Upper lobe of left lung (tissue), 6 donors: ENCODE measurements at regions not wholly inside any gene's neighbourhood (a gene's known extent, or its start where the extent isn't known, plus 50 kb on each side); places are given as distances from the start of the nearest gene placed in this dataset.

Experiments
- ATAC-seq, 2 donors: fragments of 200-7000 bp; cut with Tn5 transposase; one replicate each; pipeline ENCODE4 v1.9.1; 2022; ENCODE audit warnings: mild to moderate bottlenecking in 2 of 2, moderate library complexity in 2 of 2; ENCODE audit not compliant: low FRiP score in 2 of 2
- DNase-seq, 2 donors: peaks; one replicate each; pipeline ENCODE4 v3.0.0-alpha.2; 2019 to 2020
- H3K27ac ChIP-seq, 4 donors: fragments of 200-600 bp; sonication (generic); one replicate each; pipeline ENCODE4 v1.5.1; 2016 to 2019
- H3K27me3 ChIP-seq, 4 donors: fragments of 200-600 bp; sonication (generic); one replicate each; pipeline ENCODE4 v1.5.1; 2017 to 2019
- H3K36me3 ChIP-seq, 4 donors: fragments of 200-600 bp; sonication (generic); one replicate each; pipeline ENCODE4 v1.5.1; 2016 to 2019
- H3K4me1 ChIP-seq, 4 donors: fragments of 200-600 bp; sonication (generic); one replicate each; pipeline ENCODE4 v1.5.1; 2018 to 2019
- H3K4me3 ChIP-seq, 4 donors: fragments of 200-600 bp; sonication (generic); one replicate each; pipeline ENCODE4 v1.5.1; 2017 to 2019; ENCODE audit warnings: mild to moderate bottlenecking in 2 of 4, moderate library complexity in 1 of 4
- H3K9me3 ChIP-seq, 4 donors: fragments of 200-600 bp; sonication (generic); one replicate each; pipeline ENCODE4 v1.5.1; 2018 to 2019
- EP300 ChIP-seq, 4 donors: sonication (generic); formaldehyde crosslinking; IDR thresholded peaks; one replicate each; pipeline ENCODE4 v1.5.1; 2017; ENCODE audit warnings: antibody characterized with exemption in 4 of 4, control low read depth in 2 of 4
- POLR2A ChIP-seq, 4 donors: fragments of 450-650 bp; IDR thresholded peaks; one replicate each; pipeline ENCODE4 v1.5.1; 2016 to 2017; ENCODE audit warnings: antibody characterized with exemption in 4 of 4, mild to moderate bottlenecking in 2 of 4
- POLR2AphosphoS5 ChIP-seq, 2 donors: sonication (generic); formaldehyde crosslinking; IDR thresholded peaks; one replicate each; pipeline ENCODE4 v1.5.1; 2017; ENCODE audit warnings: antibody characterized with exemption in 2 of 2
- WGBS, 2 donors: methylation state at CpG; one replicate each; pipeline ENCODE4 v1.1.5; 2017 to 2018; 5-methylcytosine and 5-hydroxymethylcytosine counted together
- TF ChIP-seq, protein P1 (sequence below), 6 experiments: fragments of 450-650 bp in 4 of 6; fragments of 200-600 bp in 2 of 6; sonication (generic) in 2 of 6; IDR thresholded peaks; one replicate each; pipeline ENCODE4 v1.5.1; 2016 to 2019; ENCODE audit warnings: antibody characterized with exemption in 6 of 6
- donor health status: DM: no; HTN: no; CAD: no; lungs with moderate emphysema.
- donor health status: DM: no; HTN: yes; CAD: no; lungs with severe emphysema.

DNA sequence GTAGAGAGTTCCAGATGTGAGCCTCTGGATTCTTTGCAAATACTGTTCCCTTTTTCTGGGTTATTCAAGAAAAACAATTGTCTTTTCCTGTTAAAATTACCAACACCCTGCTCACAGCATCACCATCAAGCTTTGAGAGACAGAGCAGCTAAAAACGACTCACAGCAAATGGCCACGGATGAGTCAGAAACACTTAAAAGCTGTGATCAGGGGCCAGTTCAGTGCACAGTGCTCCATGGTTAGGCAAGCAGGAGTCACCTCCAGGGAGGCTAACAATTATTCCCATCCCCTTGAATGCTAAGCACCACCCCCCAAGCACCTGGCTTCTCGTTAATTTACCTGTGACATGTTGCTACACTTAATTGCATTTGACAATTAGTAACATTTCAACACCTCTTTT, 128.4 kb upstream of the CAMK1G start:
- DNase-seq = no peak
- Histone ChIP-seq H3K9me3 (no peaks in the 10 kb centered on the region), H3K4me3 (no peak overlapping the region), H3K36me3 (no peaks in the 10 kb centered on the region), H3K27me3 (no peaks in the 10 kb centered on the region), H3K4me1 (peaks cover 0 to 6% (median 3%) of the 10 kb centered on the region in 4 donors), H3K27ac (no peak overlapping the region)
- no peak for TF ChIP-seq POLR2AphosphoS5 (IDR thresholded peaks at IDR 0.05)
- TF ChIP-seq, protein P1, sequence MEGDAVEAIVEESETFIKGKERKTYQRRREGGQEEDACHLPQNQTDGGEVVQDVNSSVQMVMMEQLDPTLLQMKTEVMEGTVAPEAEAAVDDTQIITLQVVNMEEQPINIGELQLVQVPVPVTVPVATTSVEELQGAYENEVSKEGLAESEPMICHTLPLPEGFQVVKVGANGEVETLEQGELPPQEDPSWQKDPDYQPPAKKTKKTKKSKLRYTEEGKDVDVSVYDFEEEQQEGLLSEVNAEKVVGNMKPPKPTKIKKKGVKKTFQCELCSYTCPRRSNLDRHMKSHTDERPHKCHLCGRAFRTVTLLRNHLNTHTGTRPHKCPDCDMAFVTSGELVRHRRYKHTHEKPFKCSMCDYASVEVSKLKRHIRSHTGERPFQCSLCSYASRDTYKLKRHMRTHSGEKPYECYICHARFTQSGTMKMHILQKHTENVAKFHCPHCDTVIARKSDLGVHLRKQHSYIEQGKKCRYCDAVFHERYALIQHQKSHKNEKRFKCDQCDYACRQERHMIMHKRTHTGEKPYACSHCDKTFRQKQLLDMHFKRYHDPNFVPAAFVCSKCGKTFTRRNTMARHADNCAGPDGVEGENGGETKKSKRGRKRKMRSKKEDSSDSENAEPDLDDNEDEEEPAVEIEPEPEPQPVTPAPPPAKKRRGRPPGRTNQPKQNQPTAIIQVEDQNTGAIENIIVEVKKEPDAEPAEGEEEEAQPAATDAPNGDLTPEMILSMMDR (IDR thresholded peaks at IDR 0.05) = no peak
- no peak for TF ChIP-seq POLR2A (IDR thresholded peaks at IDR 0.05)
- no peak for TF ChIP-seq EP300 (IDR thresholded peaks at IDR 0.05)
- WGBS, 2 donors = 70 to 80% methylated on average over 3 of the region's 3 CpGs
- ATAC-seq = no peak

DNA sequence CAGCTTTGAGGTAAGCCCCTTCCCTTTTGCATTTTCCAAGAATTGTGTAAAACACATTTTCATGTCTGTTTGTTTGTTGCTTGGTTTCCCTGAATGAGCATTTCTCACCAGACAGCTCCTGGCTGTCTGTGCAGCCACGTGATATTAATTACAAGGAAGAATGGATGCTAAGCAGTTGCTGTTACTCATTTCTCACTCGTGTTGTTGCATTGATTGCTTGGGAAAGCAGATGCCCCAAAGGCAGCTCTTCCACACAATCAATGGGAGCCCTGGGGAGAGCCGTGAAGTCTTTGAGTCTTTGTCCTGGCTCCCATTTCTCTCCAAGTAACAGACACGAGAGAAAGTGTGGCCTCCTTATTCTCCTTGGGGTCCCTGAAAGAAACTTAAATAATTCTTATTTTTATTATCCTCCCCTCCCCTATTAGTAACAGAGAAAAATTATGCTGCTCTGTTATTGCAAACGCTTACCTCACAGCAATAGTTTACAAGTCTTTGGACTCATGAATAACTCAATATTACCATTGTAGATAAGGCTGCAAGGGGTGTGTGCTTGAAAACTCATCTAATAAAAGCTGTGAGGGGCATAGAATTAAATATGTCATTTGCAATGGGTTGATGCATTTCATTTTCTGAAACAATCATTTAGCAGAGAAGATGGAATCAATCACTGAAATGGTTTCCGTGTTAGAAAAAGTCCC, 127.7 kb upstream of the CAMK1G start:
- H3K4me3 ChIP-seq = no peak overlapping the region
- WGBS, 2 donors = 68 to 72% methylated on average over 6 of the region's 6 CpGs
- H3K4me1 ChIP-seq = peaks cover 0 to 6% (median 3%) of the 10 kb centered on the region in 4 donors
- ATAC-seq = no peak
- TF ChIP-seq POLR2AphosphoS5 (IDR thresholded peaks at IDR 0.05) (no peak), EP300 (IDR thresholded peaks at IDR 0.05) (no peak), POLR2A (IDR thresholded peaks at IDR 0.05) (no peak)
- TF ChIP-seq, protein P1 (IDR thresholded peaks at IDR 0.05) = no peak
- peaks cover 0 to 1% (median under 1%) of the 10 kb centered on the region in 4 donors for H3K9me3 ChIP-seq
- H3K27ac ChIP-seq = no peak overlapping the region
- no peak for DNase-seq
- no peaks in the 10 kb centered on the region for H3K36me3 ChIP-seq
- no peaks in the 10 kb centered on the region for H3K27me3 ChIP-seq

DNA sequence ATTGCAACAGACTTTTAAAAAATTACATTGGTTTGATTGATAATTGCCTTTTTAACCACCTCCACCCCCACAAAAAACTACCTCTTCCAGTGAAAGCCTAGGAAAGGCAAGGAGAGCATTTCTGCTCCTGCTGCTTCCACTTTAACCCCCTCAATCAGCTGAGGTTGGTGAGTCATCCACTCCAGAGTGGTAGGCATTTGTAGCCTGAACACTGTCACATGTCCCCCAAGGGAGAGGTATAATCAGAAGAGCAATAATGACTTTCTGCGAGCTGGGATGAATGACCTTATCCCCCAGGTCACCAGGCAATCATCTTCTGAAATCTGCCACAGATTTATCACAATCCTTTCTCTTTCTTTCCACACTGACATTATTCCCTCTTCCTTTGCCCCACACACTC, 126.6 kb upstream of the CAMK1G start:
- Histone ChIP-seq H3K4me1 (peaks cover 0 to 6% (median 3%) of the 10 kb centered on the region in 4 donors), H3K27me3 (no peaks in the 10 kb centered on the region), H3K27ac (no peak overlapping the region), H3K4me3 (no peak overlapping the region), H3K9me3 (peaks cover 0 to 12% (median 7%) of the 10 kb centered on the region in 4 donors), H3K36me3 (no peaks in the 10 kb centered on the region)
- TF ChIP-seq, protein P1 (IDR thresholded peaks at IDR 0.05) = no peak
- TF ChIP-seq EP300 (IDR thresholded peaks at IDR 0.05) = peak in 1 of 4 donors; percentile 46
- no peak for TF ChIP-seq POLR2AphosphoS5 (IDR thresholded peaks at IDR 0.05)
- no peak for TF ChIP-seq POLR2A (IDR thresholded peaks at IDR 0.05)
- DNase-seq (peak in 1 of 2 donors; percentile 71), ATAC-seq (no peak)
- WGBS, 2 donors = 56 to 61% methylated on average over 1 of the region's 1 CpG

DNA sequence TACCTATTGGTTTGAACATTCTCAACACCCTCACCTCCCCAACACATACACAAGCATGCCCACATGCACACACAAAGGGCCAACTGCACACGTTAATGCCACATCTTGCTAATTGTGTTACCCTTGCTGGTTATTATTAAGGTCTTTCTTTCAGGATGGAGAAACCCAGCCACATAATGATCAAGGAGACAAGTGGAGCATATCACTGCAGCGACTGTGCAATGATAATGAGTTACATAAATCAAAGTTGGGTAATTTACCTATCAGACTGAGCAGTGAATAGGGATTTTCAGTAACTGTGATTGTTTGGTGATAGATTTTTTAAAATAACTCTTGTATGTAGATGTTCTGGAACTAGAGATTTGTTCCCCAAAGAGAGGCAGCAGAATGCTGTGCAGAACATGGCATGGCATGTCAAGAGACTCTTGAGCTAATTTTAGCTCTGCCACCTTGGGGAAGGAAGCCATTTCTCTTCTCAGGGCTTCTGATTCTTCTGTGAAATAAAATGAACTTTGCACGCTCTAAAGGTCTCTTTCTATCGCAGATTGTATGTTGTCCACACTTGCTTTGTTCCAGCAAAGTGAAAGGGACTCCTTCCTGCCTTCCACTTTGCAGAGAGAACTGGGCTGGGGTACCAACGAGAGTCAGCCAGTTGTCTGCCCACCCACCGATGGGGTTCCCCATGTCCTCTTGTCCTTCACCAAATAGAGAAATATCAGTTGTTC, 126.0 kb upstream of the CAMK1G start:
- TF ChIP-seq, protein P1 (IDR thresholded peaks at IDR 0.05) = no peak
- TF ChIP-seq POLR2AphosphoS5 (IDR thresholded peaks at IDR 0.05) (no peak), EP300 (IDR thresholded peaks at IDR 0.05) (no peak), POLR2A (IDR thresholded peaks at IDR 0.05) (no peak)
- ATAC-seq (no peak), DNase-seq (no peak)
- Histone ChIP-seq H3K9me3 (peaks cover 0 to 14% (median 8%) of the 10 kb centered on the region in 4 donors), H3K4me3 (no peak overlapping the region), H3K4me1 (peaks cover 0 to 6% (median 3%) of the 10 kb centered on the region in 4 donors), H3K36me3 (no peaks in the 10 kb centered on the region), H3K27ac (no peak overlapping the region), H3K27me3 (no peaks in the 10 kb centered on the region)
- WGBS, 2 donors = 66 to 72% methylated on average over 6 of the region's 6 CpGs
